Mesenchymal stem cell (in vitro differentiated cells and primary cell): ENCODE measurements at regions not wholly inside any gene's neighbourhood (a gene's known extent, or its start where the extent isn't known, plus 50 kb on each side); places are given as distances from the start of the nearest gene placed in this dataset.

Experiments used
- DNase-seq: peaks from one replicate; pipeline ENCODE4 v3.0.0-alpha.2; 2013
- H2AFZ ChIP-seq: one replicate; pipeline ENCODE4 v1.6.1; 2013; ENCODE audit warnings: low read depth, mild to moderate bottlenecking, control low read depth, inconsistent platforms, low read length, moderate library complexity
- H2AK5ac ChIP-seq: 2 replicates; pipeline ENCODE4 v1.6.1; 2013; ENCODE audit warnings: low read length, moderate library complexity, mild to moderate bottlenecking, inconsistent platforms; ENCODE audit not compliant: severe bottlenecking
- H2BK120ac ChIP-seq: one replicate; pipeline ENCODE4 v1.6.1; 2013; ENCODE audit warnings: low read depth, mild to moderate bottlenecking, inconsistent platforms, low read length, moderate library complexity
- H2BK12ac ChIP-seq, 2 experiments: one replicate each; pipeline ENCODE4 v1.6.1; 2013; ENCODE audit warnings: inconsistent platforms in 2 of 2, low read length in 2 of 2, mild to moderate bottlenecking in 2 of 2, moderate library complexity in 2 of 2, control low read depth in 1 of 2
- H2BK15ac ChIP-seq: one replicate; pipeline ENCODE4 v1.6.1; 2013; ENCODE audit warnings: mild to moderate bottlenecking, low read depth, inconsistent platforms; ENCODE audit not compliant: poor library complexity, severe bottlenecking
- H2BK5ac ChIP-seq: 2 replicates; pipeline ENCODE4 v1.6.1; 2013; ENCODE audit warnings: low read depth, mild to moderate bottlenecking, low read length, control low read depth, inconsistent platforms; ENCODE audit not compliant: poor library complexity, severe bottlenecking
- H3K14ac ChIP-seq, 2 experiments: one replicate each; pipeline ENCODE4 v1.6.1; 2013; ENCODE audit warnings: inconsistent platforms in 2 of 2, low read length in 2 of 2, control low read depth in 1 of 2, mild to moderate bottlenecking in 1 of 2, moderate library complexity in 1 of 2
- H3K18ac ChIP-seq, 2 experiments: one replicate each; pipeline ENCODE4 v1.6.1; 2013; ENCODE audit warnings: inconsistent platforms in 2 of 2, low read length in 2 of 2, control low read depth in 1 of 2, low read depth in 1 of 2, mild to moderate bottlenecking in 1 of 2
- H3K23ac ChIP-seq, 2 experiments: one replicate each; pipeline ENCODE4 v1.6.1; 2013; ENCODE audit warnings: inconsistent platforms in 2 of 2, low read length in 2 of 2, mild to moderate bottlenecking in 2 of 2, moderate library complexity in 2 of 2, control low read depth in 1 of 2
- H3K27ac ChIP-seq: 2 replicates; pipeline ENCODE4 v1.5.1; 2013; ENCODE audit warnings: mild to moderate bottlenecking, moderate library complexity, low read length, control low read depth, inconsistent platforms; ENCODE audit not compliant: poor library complexity, severe bottlenecking
- H3K27me3 ChIP-seq, 2 experiments: 2 replicates each; pipeline versions ENCODE4 v1.6.1 to v1.7.0; 2013; ENCODE audit warnings: low read length in 2 of 2, mild to moderate bottlenecking in 2 of 2, moderate library complexity in 2 of 2, control low read depth in 1 of 2, inconsistent platforms in 1 of 2; ENCODE audit not compliant: control insufficient read depth in 1 of 2, insufficient read depth in 1 of 2
- H3K36me3 ChIP-seq, 2 experiments: 2 replicates each; pipeline versions ENCODE4 v1.6.1 to v1.7.0; 2013; ENCODE audit warnings: low read length in 2 of 2, control low read depth in 1 of 2, inconsistent platforms in 1 of 2, low read depth in 1 of 2, mild to moderate bottlenecking in 1 of 2; ENCODE audit not compliant: insufficient read depth in 2 of 2, control insufficient read depth in 1 of 2
- H3K4ac ChIP-seq, 2 experiments: one replicate each; pipeline ENCODE4 v1.6.1; 2013; ENCODE audit warnings: inconsistent platforms in 2 of 2, low read length in 2 of 2, mild to moderate bottlenecking in 2 of 2, moderate library complexity in 2 of 2, control low read depth in 1 of 2, low read depth in 1 of 2
- H3K4me1 ChIP-seq: 2 replicates; pipeline ENCODE4 v1.6.1; 2013; ENCODE audit warnings: low read depth, low read length, control low read depth; ENCODE audit not compliant: control insufficient read depth, insufficient read depth
- H3K4me2 ChIP-seq: 2 replicates; pipeline ENCODE4 v1.6.1; 2013; ENCODE audit warnings: low read length, mild to moderate bottlenecking, inconsistent platforms; ENCODE audit not compliant: poor library complexity, severe bottlenecking
- H3K4me3 ChIP-seq, 2 experiments: 2 replicates each; pipeline versions ENCODE4 v1.5.1 to v1.7.0; 2013; ENCODE audit warnings: low read length in 2 of 2, mild to moderate bottlenecking in 2 of 2, control low read depth in 1 of 2, low read depth in 1 of 2; ENCODE audit not compliant: insufficient read depth in 1 of 2
- H3K79me1 ChIP-seq: replicated peaks from 2 replicates; pipeline ENCODE4 v1.6.1; 2013; ENCODE audit warnings: mild to moderate bottlenecking, control low read depth, low read length, inconsistent platforms; ENCODE audit not compliant: poor library complexity, severe bottlenecking
- H3K9ac ChIP-seq: 2 replicates; pipeline ENCODE4 v1.7.0; 2013; ENCODE audit warnings: mild to moderate bottlenecking, low read length, moderate library complexity
- H3K9me3 ChIP-seq: 2 replicates; pipeline ENCODE4 v1.7.0; 2013; ENCODE audit warnings: mild to moderate bottlenecking, low read length; ENCODE audit not compliant: control insufficient read depth
- H4K8ac ChIP-seq: one replicate; pipeline ENCODE4 v1.6.1; 2013; ENCODE audit warnings: inconsistent platforms, mild to moderate bottlenecking, low read length, moderate library complexity
- H4K91ac ChIP-seq: one replicate; pipeline ENCODE4 v1.6.1; 2013; ENCODE audit warnings: mild to moderate bottlenecking, low read length, inconsistent platforms
- whole genome bisulfite sequencing: methylation state at CpG from one replicate; pipeline ENCODE4 v1.1.7; 2013; ENCODE audit warnings: mixed read lengths; 5-methylcytosine and 5-hydroxymethylcytosine counted together

- Histone ChIP-seq H3K9me3 (no peaks in the 10 kb centered on the region), H3K79me1 (no peaks in the 10 kb centered on the region), H3K9ac (peak overlapping the region; percentile 11), H3K23ac (no peak overlapping the region), H2BK12ac (no peak overlapping the region), H3K18ac (no peak overlapping the region), H3K14ac (no peak overlapping the region), H3K27ac (no peak overlapping the region), H2AFZ (no peak overlapping the region), H2BK15ac (no peak overlapping the region), H4K91ac (no peak overlapping the region), H3K4me2 (no peak overlapping the region), H2BK120ac (no peak overlapping the region), H3K36me3 (no peaks in the 10 kb centered on the region), H3K27me3 (no peaks in the 10 kb centered on the region), H3K4ac (no peak overlapping the region), H4K8ac (no peak overlapping the region), H3K4me3 (no peak overlapping the region), H2AK5ac (no peak overlapping the region), H3K4me1 (peaks cover 2% of the 10 kb centered on the region), H2BK5ac (no peak overlapping the region)
- no peak for DNase-seq
Observed at GRCh38 chr5:34485768-34486030, 170.4 kb upstream of the RAI14 start.

GRCh38 chr5:34486160-34486848 is 169.8 kb upstream of the RAI14 start:
- H2BK120ac ChIP-seq = no peak overlapping the region
- H2AK5ac ChIP-seq = no peak overlapping the region
- WGBS = 30% methylated on average over 12 of the region's 15 CpGs
- H3K79me1 ChIP-seq = no peaks in the 10 kb centered on the region
- H2BK12ac ChIP-seq = no peak overlapping the region
- H4K91ac ChIP-seq = no peak overlapping the region
- H2AFZ ChIP-seq = no peak overlapping the region
- peaks cover 3% of the 10 kb centered on the region for H3K4me1 ChIP-seq
- H4K8ac ChIP-seq = no peak overlapping the region
- H3K36me3 ChIP-seq = no peaks in the 10 kb centered on the region
- no peak overlapping the region for H3K14ac ChIP-seq
- H2BK5ac ChIP-seq = no peak overlapping the region
- no peak overlapping the region for H3K18ac ChIP-seq
- H3K4me2 ChIP-seq = no peak overlapping the region
- no peak overlapping the region for H2BK15ac ChIP-seq
- no peak overlapping the region for H3K23ac ChIP-seq
- H3K4ac ChIP-seq = no peak overlapping the region
- H3K9me3 ChIP-seq = no peaks in the 10 kb centered on the region
- H3K27me3 ChIP-seq = no peaks in the 10 kb centered on the region
- H3K9ac ChIP-seq = peak overlapping the region; percentile 32
- H3K4me3 ChIP-seq = peak overlapping the region in 1 of 2 experiments; percentile 1
- no peak overlapping the region for H3K27ac ChIP-seq
- DNase-seq = peak; percentile 85

GRCh38 chr5:34486849-34487158 is 169.3 kb upstream of the RAI14 start:
- Histone ChIP-seq H2AK5ac (no peak overlapping the region), H2BK15ac (no peak overlapping the region), H3K27ac (no peak overlapping the region), H3K79me1 (no peaks in the 10 kb centered on the region), H2BK120ac (no peak overlapping the region), H3K9ac (peak overlapping the region; percentile 32), H3K18ac (peak overlapping the region in 1 of 2 experiments; percentile 14), H3K4me1 (peaks cover 3% of the 10 kb centered on the region), H3K4ac (no peak overlapping the region), H3K4me2 (no peak overlapping the region), H2AFZ (no peak overlapping the region), H3K36me3 (no peaks in the 10 kb centered on the region), H3K9me3 (no peaks in the 10 kb centered on the region), H3K23ac (no peak overlapping the region), H3K4me3 (peak overlapping the region in 1 of 2 experiments; percentile 1), H3K14ac (no peak overlapping the region), H4K8ac (no peak overlapping the region), H3K27me3 (no peaks in the 10 kb centered on the region), H2BK5ac (no peak overlapping the region), H4K91ac (no peak overlapping the region), H2BK12ac (peak overlapping the region in 1 of 2 experiments; percentile 82)
- WGBS = 50% methylated on average over 2 of the region's 2 CpGs
- DNase-seq = no peak

DNA sequence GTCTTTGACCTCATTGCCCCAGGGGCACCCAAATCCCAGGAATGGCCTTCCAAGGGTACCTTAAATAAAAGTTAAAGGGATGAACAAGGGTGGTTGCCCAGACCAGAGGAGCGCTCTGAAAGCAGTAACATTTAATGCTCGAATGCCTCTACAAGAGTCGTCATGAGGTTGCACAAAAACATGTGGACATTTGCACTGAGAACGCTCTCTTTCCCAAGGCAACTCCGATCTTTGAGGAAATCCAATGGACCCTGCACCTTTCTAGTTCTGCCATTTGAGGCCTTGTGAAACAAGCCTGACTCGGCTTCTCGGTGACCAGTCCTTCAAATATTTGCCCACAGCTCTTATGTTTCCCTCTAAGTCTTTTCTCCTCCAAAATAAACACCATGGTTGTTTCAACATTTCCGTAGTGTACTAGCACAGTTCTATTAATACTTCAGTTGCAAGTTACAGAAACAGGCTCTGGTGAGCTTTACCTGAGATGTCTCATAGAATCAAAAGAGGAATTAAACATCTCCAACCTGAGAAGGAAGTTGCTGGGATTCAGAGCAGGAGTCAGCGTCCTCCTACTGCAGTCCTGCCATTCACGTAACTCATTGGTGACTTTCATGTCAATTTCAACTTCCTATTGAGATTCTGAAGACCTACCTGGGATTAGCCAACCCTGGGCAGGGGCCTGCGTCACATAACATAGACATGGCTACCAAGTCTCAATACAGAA is 168.8 kb upstream of the RAI14 start:
- H3K18ac ChIP-seq = peak overlapping the region in 1 of 2 experiments; percentile 43
- H2BK5ac ChIP-seq = no peak overlapping the region
- no peak overlapping the region for H3K23ac ChIP-seq
- peak overlapping the region in 1 of 2 experiments; percentile 28 for H3K4me3 ChIP-seq
- peak overlapping the region in 1 of 2 experiments; percentile 1 for H3K4ac ChIP-seq
- no peaks in the 10 kb centered on the region for H3K79me1 ChIP-seq
- peak; percentile 93 for DNase-seq
- no peak overlapping the region for H4K8ac ChIP-seq
- H2BK12ac ChIP-seq = peak overlapping the region in 1 of 2 experiments; percentile 93
- no peak overlapping the region for H3K27ac ChIP-seq
- no peak overlapping the region for H4K91ac ChIP-seq
- peaks cover 3% of the 10 kb centered on the region for H3K4me1 ChIP-seq
- WGBS = 66% methylated on average over 11 of the region's 11 CpGs
- H2BK120ac ChIP-seq = peak overlapping the region; percentile 49
- no peak overlapping the region for H2AFZ ChIP-seq
- H3K9me3 ChIP-seq = no peaks in the 10 kb centered on the region
- H2AK5ac ChIP-seq = peak overlapping the region; percentile 17
- no peak overlapping the region for H2BK15ac ChIP-seq
- no peaks in the 10 kb centered on the region for H3K36me3 ChIP-seq
- no peak overlapping the region for H3K4me2 ChIP-seq
- no peak overlapping the region for H3K14ac ChIP-seq
- peak overlapping the region; percentile 32 for H3K9ac ChIP-seq
- H3K27me3 ChIP-seq = no peaks in the 10 kb centered on the region
